HL-60 (cell line): ENCODE measurements at regions not wholly inside any gene's neighbourhood (a gene's known extent, or its start where the extent isn't known, plus 50 kb on each side); places are given as distances from the start of the nearest gene placed in this dataset.

Experiments used
- TF ChIP-seq, protein P1 (sequence below): IDR thresholded peaks from one replicate; pipeline ENCODE4 v1.5.1; 2011; ENCODE audit warnings: low read length, control low read depth, inconsistent platforms; ENCODE audit not compliant: insufficient read depth
- TF ChIP-seq, protein P2 (sequence below): IDR thresholded peaks from 2 replicates; pipeline ENCODE4 v1.6.1; 2012; ENCODE audit warnings: low read depth; ENCODE audit not compliant: insufficient replicate concordance

DNA sequence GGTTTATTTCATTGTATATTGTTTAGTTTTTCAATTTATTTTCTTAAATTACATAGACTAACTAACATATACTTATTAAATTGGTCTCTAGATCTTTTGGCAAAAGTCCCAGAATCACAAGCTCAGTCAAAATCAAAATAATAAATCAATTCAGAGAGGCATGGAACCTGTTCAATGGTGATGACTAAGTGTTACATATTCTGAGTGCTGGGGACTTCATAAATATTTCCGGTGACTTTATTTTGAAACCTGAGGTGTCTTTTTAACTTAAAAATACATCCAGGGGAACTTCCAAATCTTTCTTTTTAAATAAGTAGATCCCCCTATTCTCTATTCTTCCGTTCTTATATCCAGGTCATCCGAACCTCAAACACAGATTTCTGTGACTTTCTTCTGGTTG, 89.6 kb upstream of the ZNF804B start:
- TF ChIP-seq, protein P1, sequence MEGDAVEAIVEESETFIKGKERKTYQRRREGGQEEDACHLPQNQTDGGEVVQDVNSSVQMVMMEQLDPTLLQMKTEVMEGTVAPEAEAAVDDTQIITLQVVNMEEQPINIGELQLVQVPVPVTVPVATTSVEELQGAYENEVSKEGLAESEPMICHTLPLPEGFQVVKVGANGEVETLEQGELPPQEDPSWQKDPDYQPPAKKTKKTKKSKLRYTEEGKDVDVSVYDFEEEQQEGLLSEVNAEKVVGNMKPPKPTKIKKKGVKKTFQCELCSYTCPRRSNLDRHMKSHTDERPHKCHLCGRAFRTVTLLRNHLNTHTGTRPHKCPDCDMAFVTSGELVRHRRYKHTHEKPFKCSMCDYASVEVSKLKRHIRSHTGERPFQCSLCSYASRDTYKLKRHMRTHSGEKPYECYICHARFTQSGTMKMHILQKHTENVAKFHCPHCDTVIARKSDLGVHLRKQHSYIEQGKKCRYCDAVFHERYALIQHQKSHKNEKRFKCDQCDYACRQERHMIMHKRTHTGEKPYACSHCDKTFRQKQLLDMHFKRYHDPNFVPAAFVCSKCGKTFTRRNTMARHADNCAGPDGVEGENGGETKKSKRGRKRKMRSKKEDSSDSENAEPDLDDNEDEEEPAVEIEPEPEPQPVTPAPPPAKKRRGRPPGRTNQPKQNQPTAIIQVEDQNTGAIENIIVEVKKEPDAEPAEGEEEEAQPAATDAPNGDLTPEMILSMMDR: no peak
- TF ChIP-seq, protein P2, sequence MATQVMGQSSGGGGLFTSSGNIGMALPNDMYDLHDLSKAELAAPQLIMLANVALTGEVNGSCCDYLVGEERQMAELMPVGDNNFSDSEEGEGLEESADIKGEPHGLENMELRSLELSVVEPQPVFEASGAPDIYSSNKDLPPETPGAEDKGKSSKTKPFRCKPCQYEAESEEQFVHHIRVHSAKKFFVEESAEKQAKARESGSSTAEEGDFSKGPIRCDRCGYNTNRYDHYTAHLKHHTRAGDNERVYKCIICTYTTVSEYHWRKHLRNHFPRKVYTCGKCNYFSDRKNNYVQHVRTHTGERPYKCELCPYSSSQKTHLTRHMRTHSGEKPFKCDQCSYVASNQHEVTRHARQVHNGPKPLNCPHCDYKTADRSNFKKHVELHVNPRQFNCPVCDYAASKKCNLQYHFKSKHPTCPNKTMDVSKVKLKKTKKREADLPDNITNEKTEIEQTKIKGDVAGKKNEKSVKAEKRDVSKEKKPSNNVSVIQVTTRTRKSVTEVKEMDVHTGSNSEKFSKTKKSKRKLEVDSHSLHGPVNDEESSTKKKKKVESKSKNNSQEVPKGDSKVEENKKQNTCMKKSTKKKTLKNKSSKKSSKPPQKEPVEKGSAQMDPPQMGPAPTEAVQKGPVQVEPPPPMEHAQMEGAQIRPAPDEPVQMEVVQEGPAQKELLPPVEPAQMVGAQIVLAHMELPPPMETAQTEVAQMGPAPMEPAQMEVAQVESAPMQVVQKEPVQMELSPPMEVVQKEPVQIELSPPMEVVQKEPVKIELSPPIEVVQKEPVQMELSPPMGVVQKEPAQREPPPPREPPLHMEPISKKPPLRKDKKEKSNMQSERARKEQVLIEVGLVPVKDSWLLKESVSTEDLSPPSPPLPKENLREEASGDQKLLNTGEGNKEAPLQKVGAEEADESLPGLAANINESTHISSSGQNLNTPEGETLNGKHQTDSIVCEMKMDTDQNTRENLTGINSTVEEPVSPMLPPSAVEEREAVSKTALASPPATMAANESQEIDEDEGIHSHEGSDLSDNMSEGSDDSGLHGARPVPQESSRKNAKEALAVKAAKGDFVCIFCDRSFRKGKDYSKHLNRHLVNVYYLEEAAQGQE: no peak
